Kidney (tissue), 13 donors: ENCODE measurements at regions not wholly inside any gene's neighbourhood (a gene's known extent, or its start where the extent isn't known, plus 50 kb on each side); places are given as distances from the start of the nearest gene placed in this dataset.

Experiments used
- DNase-seq, 5 donors: peaks; one replicate each; pipeline ENCODE4 v3.0.0-alpha.2; 2013 to 2020
- FAIRE-seq: peaks from 2 replicates; lab custom pipeline; 2012; peaks lifted over from hg19 to GRCh38; lab: Jason Lieb, UNC
- H3K27ac ChIP-seq, 2 donors: one replicate each; pipeline ENCODE4 v1.7.0; 2013; ENCODE audit warnings: low read depth in 2 of 2, low read length in 2 of 2, inconsistent platforms in 1 of 2
- H3K27me3 ChIP-seq: one replicate; pipeline ENCODE4 v1.7.1; 2013; ENCODE audit warnings: low read length, inconsistent platforms; ENCODE audit not compliant: control insufficient read depth, insufficient read depth
- H3K36me3 ChIP-seq, 3 donors: one replicate each; pipeline versions ENCODE4 v1.7.0 to v1.7.1; 2013; ENCODE audit warnings: low read length in 3 of 3, control low read depth in 1 of 3, inconsistent platforms in 1 of 3; ENCODE audit not compliant: insufficient read depth in 3 of 3, control insufficient read depth in 2 of 3
- H3K4me1 ChIP-seq, 3 donors: one replicate each; pipeline versions ENCODE4 v1.7.0 to v1.7.1; 2013; ENCODE audit warnings: low read length in 3 of 3, inconsistent platforms in 1 of 3, low read depth in 1 of 3; ENCODE audit not compliant: control insufficient read depth in 2 of 3, insufficient read depth in 2 of 3
- H3K4me3 ChIP-seq, 3 donors: one replicate each; pipeline versions ENCODE4 v1.7.0 to v1.8.1; 2013; ENCODE audit warnings: low read length in 3 of 3, control low read depth in 1 of 3, inconsistent platforms in 1 of 3
- H3K9ac ChIP-seq, 3 donors: one replicate each; pipeline versions ENCODE4 v1.7.0 to v1.7.1; 2013; ENCODE audit warnings: low read length in 3 of 3, control low read depth in 1 of 3, inconsistent platforms in 1 of 3
- H3K9me3 ChIP-seq, 3 donors: one replicate each; pipeline versions ENCODE4 v1.7.0 to v1.7.1; 2013; ENCODE audit warnings: low read length in 3 of 3, control low read depth in 1 of 3, inconsistent platforms in 1 of 3; ENCODE audit not compliant: control insufficient read depth in 2 of 3, insufficient read depth in 1 of 3
- intact Hi-C: fragments of 100-400 bp; cut with DNase I; formaldehyde crosslinking; loops from one replicate; pipeline ENCODE4 v1.11.1; 2022
- TF ChIP-seq, protein P1 (sequence below): IDR thresholded peaks from 3 replicates; pipeline ENCODE4 v1.5.1; 2012; ENCODE audit warnings: mild to moderate bottlenecking, moderate library complexity, borderline replicate concordance; ENCODE audit not compliant: insufficient read depth; ENCODE audit errors: extremely low read depth
- donor health status: control.
- donor health status: control.
- donor health status: control.
- donor health status: control.
- donor health status: control.
- donor health status: DM: yes; HTN: yes; CAD: no.
- donor health status: Normal renal cell carcinoma (clear cell type).

DNA sequence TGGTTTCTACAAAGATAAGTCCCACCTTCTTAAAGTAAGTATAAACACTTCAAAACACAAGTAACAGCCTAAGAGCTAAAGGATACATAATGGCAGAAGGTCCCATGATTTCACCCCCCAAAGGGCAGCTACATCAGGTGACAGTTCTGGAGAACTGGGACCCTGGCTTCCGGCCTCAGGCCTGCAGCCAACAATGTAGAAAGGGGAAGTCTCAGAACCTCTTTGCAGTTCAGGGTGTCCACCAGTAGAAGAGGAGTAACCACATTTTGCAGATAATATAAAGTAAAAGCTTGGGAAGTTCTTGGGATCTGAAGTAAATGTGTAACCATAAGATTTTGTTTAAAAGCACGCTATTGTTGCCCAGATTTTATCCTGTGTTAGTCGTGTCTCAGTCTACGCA lies 267.4 kb upstream of the VLDLR start:
- no peak overlapping the region for H3K9ac ChIP-seq
- H3K4me1 ChIP-seq, result no peaks in the 10 kb centered on the region
- no peak for FAIRE-seq
- H3K27me3 ChIP-seq, result no peaks in the 10 kb centered on the region
- TF ChIP-seq, protein P1, sequence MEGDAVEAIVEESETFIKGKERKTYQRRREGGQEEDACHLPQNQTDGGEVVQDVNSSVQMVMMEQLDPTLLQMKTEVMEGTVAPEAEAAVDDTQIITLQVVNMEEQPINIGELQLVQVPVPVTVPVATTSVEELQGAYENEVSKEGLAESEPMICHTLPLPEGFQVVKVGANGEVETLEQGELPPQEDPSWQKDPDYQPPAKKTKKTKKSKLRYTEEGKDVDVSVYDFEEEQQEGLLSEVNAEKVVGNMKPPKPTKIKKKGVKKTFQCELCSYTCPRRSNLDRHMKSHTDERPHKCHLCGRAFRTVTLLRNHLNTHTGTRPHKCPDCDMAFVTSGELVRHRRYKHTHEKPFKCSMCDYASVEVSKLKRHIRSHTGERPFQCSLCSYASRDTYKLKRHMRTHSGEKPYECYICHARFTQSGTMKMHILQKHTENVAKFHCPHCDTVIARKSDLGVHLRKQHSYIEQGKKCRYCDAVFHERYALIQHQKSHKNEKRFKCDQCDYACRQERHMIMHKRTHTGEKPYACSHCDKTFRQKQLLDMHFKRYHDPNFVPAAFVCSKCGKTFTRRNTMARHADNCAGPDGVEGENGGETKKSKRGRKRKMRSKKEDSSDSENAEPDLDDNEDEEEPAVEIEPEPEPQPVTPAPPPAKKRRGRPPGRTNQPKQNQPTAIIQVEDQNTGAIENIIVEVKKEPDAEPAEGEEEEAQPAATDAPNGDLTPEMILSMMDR, result no peak
- intact Hi-C loops, result no loop called here
- no peaks in the 10 kb centered on the region for H3K36me3 ChIP-seq
- H3K9me3 ChIP-seq, result no peaks in the 10 kb centered on the region
- H3K27ac ChIP-seq, result no peak overlapping the region
- DNase-seq, result no peak
- no peak overlapping the region for H3K4me3 ChIP-seq

GRCh38 chr9:2354856-2355696 lies 266.5 kb upstream of the VLDLR start:
- intact Hi-C loops, result no loop called here
- no peaks in the 10 kb centered on the region for H3K27me3 ChIP-seq
- H3K36me3 ChIP-seq, result no peaks in the 10 kb centered on the region
- no peak overlapping the region for H3K4me3 ChIP-seq
- DNase-seq, result peak in 1 of 5 donors; percentile 16
- TF ChIP-seq, protein P1, result no peak
- H3K9me3 ChIP-seq, result no peaks in the 10 kb centered on the region
- peaks cover 0 to 5% (median 4%) of the 10 kb centered on the region in 3 donors for H3K4me1 ChIP-seq
- FAIRE-seq, result no peak
- H3K9ac ChIP-seq, result no peak overlapping the region
- no peak overlapping the region for H3K27ac ChIP-seq

DNA sequence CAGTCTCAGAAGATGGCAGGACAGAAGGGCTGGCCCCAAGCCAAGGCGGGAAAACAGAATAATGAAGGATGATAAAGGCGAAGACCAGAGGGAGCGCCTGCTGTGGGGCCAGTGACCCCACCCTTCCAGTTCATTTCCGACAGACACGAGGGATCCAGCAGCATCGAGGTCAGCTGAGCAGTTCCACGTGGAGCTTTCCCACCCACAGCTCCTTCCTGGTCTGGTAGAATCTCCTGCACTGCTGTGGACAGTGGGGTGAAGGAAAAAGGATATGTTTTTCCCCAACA lies 265.9 kb upstream of the VLDLR start:
- intact Hi-C loops, result no loop called here
- Histone ChIP-seq H3K27me3 (no peaks in the 10 kb centered on the region), H3K36me3 (no peaks in the 10 kb centered on the region), H3K9me3 (no peaks in the 10 kb centered on the region), H3K27ac (no peak overlapping the region), H3K9ac (no peak overlapping the region), H3K4me1 (peaks cover 0 to 6% (median 4%) of the 10 kb centered on the region in 3 donors), H3K4me3 (no peak overlapping the region)
- TF ChIP-seq, protein P1, result no peak
- FAIRE-seq (no peak), DNase-seq (peak in 1 of 5 donors; percentile 9)
